H1 (cell line): ENCODE measurements at regions not wholly inside any gene's neighbourhood (a gene's known extent, or its start where the extent isn't known, plus 50 kb on each side); places are given as distances from the start of the nearest gene placed in this dataset.

Experiments used
- CTCF ChIA-PET: fragments of 300-600 bp; sonication (Branson Sonifier 250); formaldehyde crosslinking; loops from one replicate; lab custom pipeline; 2021; ENCODE audit not compliant: partially characterized antibody; lab: Charles Lee
- POLR2A ChIA-PET: fragments of 300-600 bp; sonication (Branson Sonifier 250); formaldehyde crosslinking; loops from one replicate; lab custom pipeline; 2021; ENCODE audit warnings: inconsistent platforms; ENCODE audit not compliant: partially characterized antibody; lab: Charles Lee
- DNase-seq, 2 experiments: peaks; one replicate each; pipeline versions ENCODE4 v3.0.0 to v3.0.0-alpha.2; 2010 to 2022; ENCODE audit warnings: low spot score in 2 of 2, low read depth in 1 of 2, mixed read lengths in 1 of 2
- FAIRE-seq: peaks from 2 replicates; lab custom pipeline; 2011; peaks lifted over from hg19 to GRCh38; lab: Jason Lieb, UNC
- H2AFZ ChIP-seq: 2 replicates; pipeline ENCODE4 v1.8.1; 2012; ENCODE audit warnings: low read length, inconsistent platforms
- H2AK5ac ChIP-seq: 2 replicates; pipeline ENCODE4 v1.6.1; 2013; ENCODE audit warnings: low read depth, low read length
- H2BK120ac ChIP-seq: replicated peaks from 2 replicates; pipeline ENCODE3; 2013; ENCODE audit warnings: low read depth, low read length, inconsistent platforms
- H2BK12ac ChIP-seq: 2 replicates; pipeline ENCODE4 v1.6.1; 2013; ENCODE audit warnings: low read depth, low read length
- H2BK15ac ChIP-seq: 2 replicates; pipeline ENCODE4 v1.6.1; 2013; ENCODE audit warnings: low read length
- H2BK20ac ChIP-seq: 2 replicates; pipeline ENCODE4 v1.6.1; 2013; ENCODE audit warnings: low read length
- H2BK5ac ChIP-seq: 2 replicates; pipeline ENCODE4 v1.6.1; 2013; ENCODE audit warnings: low read depth, low read length
- H3K14ac ChIP-seq: 2 replicates; pipeline ENCODE4 v1.6.1; 2013; ENCODE audit warnings: inconsistent platforms; ENCODE audit not compliant: insufficient read length
- H3K18ac ChIP-seq: 2 replicates; pipeline ENCODE4 v1.6.1; 2013; ENCODE audit warnings: low read length; ENCODE audit errors: extremely low read depth
- H3K23ac ChIP-seq: 2 replicates; pipeline ENCODE4 v1.6.1; 2013; ENCODE audit warnings: inconsistent platforms; ENCODE audit not compliant: insufficient read length
- H3K23me2 ChIP-seq: 2 replicates; pipeline ENCODE4 v1.6.1; 2013; ENCODE audit warnings: low read depth, low read length
- H3K27ac ChIP-seq: 2 replicates; pipeline ENCODE4 v1.6.1; 2011; ENCODE audit warnings: low read depth, low read length, inconsistent platforms
- H3K27me3 ChIP-seq, 4 experiments: replicated peaks in 1 of 4; 1 replicate in 1 of 4; 2 replicates in 3 of 4; pipeline versions ENCODE4 v1.6.1 to v1.8.1; 2011 to 2013; ENCODE audit warnings: low read length in 3 of 4, mild to moderate bottlenecking in 3 of 4, inconsistent platforms in 2 of 4, mixed read lengths in 2 of 4, moderate library complexity in 1 of 4; ENCODE audit not compliant: control insufficient read depth in 3 of 4, insufficient read depth in 3 of 4; ENCODE audit errors: extremely low read depth in 1 of 4
- H3K36me3 ChIP-seq, 4 experiments: 2 replicates each; pipeline versions ENCODE4 v1.6.1 to v1.8.1; 2011 to 2013; ENCODE audit warnings: mild to moderate bottlenecking in 4 of 4, low read length in 3 of 4, moderate library complexity in 2 of 4, control low read depth in 1 of 4, inconsistent platforms in 1 of 4; ENCODE audit not compliant: insufficient read depth in 4 of 4, control insufficient read depth in 2 of 4
- H3K4ac ChIP-seq: replicated peaks from 2 replicates; pipeline ENCODE3; 2013; ENCODE audit warnings: low read length, low read depth, mixed read lengths, inconsistent platforms; ENCODE audit not compliant: insufficient read length
- H3K4me1 ChIP-seq, 4 experiments: replicated peaks in 1 of 4; 1 replicate in 1 of 4; 2 replicates in 3 of 4; pipeline versions ENCODE4 v1.6.1 to v1.8.1; 2011 to 2013; ENCODE audit warnings: low read length in 3 of 4, inconsistent platforms in 2 of 4, mixed read lengths in 1 of 4; ENCODE audit not compliant: insufficient read depth in 4 of 4, control insufficient read depth in 3 of 4
- H3K4me2 ChIP-seq, 2 experiments: 2 replicates each; pipeline versions ENCODE4 v1.6.1 to v1.8.1; 2011 to 2013; ENCODE audit warnings: low read depth in 2 of 2, low read length in 2 of 2, control low read depth in 1 of 2, inconsistent platforms in 1 of 2, mild to moderate bottlenecking in 1 of 2; ENCODE audit not compliant: insufficient read depth in 1 of 2
- H3K4me3 ChIP-seq, 4 experiments: fragments of 200-600, 300-600 bp in 1 of 4; sonication (generic), shearing (Covaris generic), sonication (Bioruptor Twin) in 1 of 4; 2 replicates each; pipeline versions ENCODE4 v1.5.1 to v1.8.1; 2011 to 2016; ENCODE audit warnings: low read length in 4 of 4, low read depth in 3 of 4, control low read depth in 2 of 4, inconsistent platforms in 2 of 4, mild to moderate bottlenecking in 2 of 4, mixed read lengths in 1 of 4, moderate library complexity in 1 of 4; ENCODE audit not compliant: insufficient read depth in 2 of 4; ENCODE audit errors: extremely low read depth in 1 of 4
- H3K56ac ChIP-seq: replicated peaks from 2 replicates; pipeline ENCODE3; 2013; ENCODE audit warnings: low read depth, mild to moderate bottlenecking, mixed read lengths, low read length, inconsistent platforms; ENCODE audit not compliant: insufficient read length
- H3K79me1 ChIP-seq: 2 replicates; pipeline ENCODE4 v1.6.1; 2013; ENCODE audit warnings: low read depth, low read length, control low read depth
- H3K79me2 ChIP-seq, 2 experiments: 2 replicates each; pipeline versions ENCODE4 v1.6.1 to v1.8.1; 2012 to 2013; ENCODE audit warnings: low read length in 2 of 2, mild to moderate bottlenecking in 2 of 2, inconsistent platforms in 1 of 2; ENCODE audit not compliant: insufficient read depth in 2 of 2, control insufficient read depth in 1 of 2
- H3K9ac ChIP-seq, 4 experiments: replicated peaks in 1 of 4; 1 replicate in 1 of 4; 2 replicates in 3 of 4; pipeline versions ENCODE4 v1.6.1 to v1.8.1; 2011 to 2013; ENCODE audit warnings: low read depth in 3 of 4, low read length in 3 of 4, control low read depth in 2 of 4, mild to moderate bottlenecking in 2 of 4, moderate library complexity in 2 of 4, inconsistent platforms in 1 of 4; ENCODE audit errors: extremely low read depth in 1 of 4
- H3K9me3 ChIP-seq, 2 experiments: 2 replicates each; pipeline versions ENCODE4 v1.6.1 to v1.8.1; 2012 to 2013; ENCODE audit warnings: mild to moderate bottlenecking in 2 of 2, moderate library complexity in 2 of 2, control low read depth in 1 of 2, inconsistent platforms in 1 of 2, low read depth in 1 of 2, low read length in 1 of 2, mixed read lengths in 1 of 2; ENCODE audit not compliant: insufficient read depth in 2 of 2
- H4K20me1 ChIP-seq, 2 experiments: replicated peaks in 1 of 2; 2 replicates each; pipeline versions ENCODE3 to v1.8.1; 2011 to 2013; ENCODE audit warnings: inconsistent platforms in 2 of 2, low read length in 2 of 2, mild to moderate bottlenecking in 1 of 2; ENCODE audit not compliant: insufficient read depth in 2 of 2, control insufficient read depth in 1 of 2
- H4K5ac ChIP-seq: 2 replicates; pipeline ENCODE4 v1.6.1; 2013; ENCODE audit warnings: low read length, low read depth, mixed read lengths, inconsistent platforms; ENCODE audit not compliant: insufficient read length
- H4K8ac ChIP-seq: 2 replicates; pipeline ENCODE4 v1.8.0; 2013; ENCODE audit warnings: mild to moderate bottlenecking, moderate library complexity, low read length, inconsistent platforms; ENCODE audit not compliant: insufficient read depth; ENCODE audit errors: extremely low read depth
- H4K91ac ChIP-seq: replicated peaks from 2 replicates; pipeline ENCODE3; 2013; ENCODE audit warnings: low read length, mixed read lengths, inconsistent platforms; ENCODE audit not compliant: insufficient read length
- CHD2 ChIP-seq: IDR thresholded peaks from 2 replicates; pipeline ENCODE4 v1.6.1; 2012; ENCODE audit warnings: low read length, improper control_type of control experiment
- PHF8 ChIP-seq: fragments of 200-600 bp; sonication (generic); conservative IDR thresholded peaks from 2 replicates; pipeline ENCODE4 v1.7.1; 2012; ENCODE audit warnings: low read depth, mild to moderate bottlenecking, inconsistent platforms, low read length, moderate library complexity
- RXRA ChIP-seq: IDR thresholded peaks from 2 replicates; pipeline ENCODE4 v1.6.1; 2011; ENCODE audit warnings: low read depth, mild to moderate bottlenecking, low read length, moderate library complexity; ENCODE audit not compliant: insufficient read depth
- SUZ12 ChIP-seq: fragments of 200-600 bp; sonication (generic); IDR thresholded peaks from 2 replicates; pipeline ENCODE4 v1.6.1; 2012; ENCODE audit warnings: mild to moderate bottlenecking, inconsistent platforms, low read length, moderate library complexity, mixed read lengths
- WGBS, 2 experiments: shearing (Covaris generic) in 1 of 2; methylation state at CpG; one replicate each; pipeline versions ENCODE4 v1.1.6 to v1.1.7; 2013 to 2015; ENCODE audit warnings: low lambda C conversion rate in 2 of 2, mixed read lengths in 2 of 2, inconsistent platforms in 1 of 2, low coverage in 1 of 2, missing lambda C conversion rate in 1 of 2; ENCODE audit not compliant: insufficient replicate concordance in 2 of 2, insufficient coverage in 1 of 2, insufficient read length in 1 of 2; ENCODE audit errors: extremely low coverage in 1 of 2, missing lambda C conversion rate in 1 of 2; 5-methylcytosine and 5-hydroxymethylcytosine counted together

DNA sequence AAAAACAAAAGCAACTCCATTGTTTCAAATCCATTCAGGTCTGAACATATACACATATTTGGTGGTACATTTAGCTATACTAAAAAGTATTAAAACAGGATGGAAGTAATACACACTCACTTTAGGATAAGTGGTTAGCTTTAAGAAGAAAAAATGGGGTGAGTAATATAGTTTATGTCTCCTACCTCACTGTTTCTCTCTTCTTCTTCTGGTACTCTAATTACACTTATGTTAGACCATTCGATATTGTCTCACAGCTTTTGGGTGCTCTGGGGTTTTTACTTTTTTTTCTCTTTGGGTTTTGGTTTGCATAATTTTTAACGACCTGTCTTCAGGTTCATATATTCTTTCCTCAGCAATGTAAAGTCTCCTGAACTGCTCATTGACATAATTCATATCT is 75.4 kb upstream of the AKAP13 start:
- FAIRE-seq (no peak), DNase-seq (no peak)
- no peak overlapping the region for H3K18ac ChIP-seq
- H3K56ac ChIP-seq = no peak overlapping the region
- no peak overlapping the region for H2BK12ac ChIP-seq
- no peak overlapping the region for H2BK15ac ChIP-seq
- WGBS, 2 experiments = 92% methylated on average over 2 of the region's 2 CpGs; no CpG with 5 or more reads in 1 of the 2 experiments
- H3K4me1 ChIP-seq = no peaks in the 10 kb centered on the region
- no peaks in the 10 kb centered on the region for H3K9me3 ChIP-seq
- H2BK20ac ChIP-seq = no peak overlapping the region
- no peak overlapping the region for H3K4ac ChIP-seq
- H4K20me1 ChIP-seq = no peaks in the 10 kb centered on the region
- H4K8ac ChIP-seq = no peak overlapping the region
- H4K5ac ChIP-seq = no peak overlapping the region
- H3K79me1 ChIP-seq = no peaks in the 10 kb centered on the region
- TF ChIP-seq CHD2 = no peak
- no peak for TF ChIP-seq PHF8
- no peak for TF ChIP-seq RXRA
- no peak for TF ChIP-seq SUZ12
- no peak overlapping the region for H3K14ac ChIP-seq
- no peak overlapping the region for H3K23ac ChIP-seq
- H4K91ac ChIP-seq = no peak overlapping the region
- no peak overlapping the region for H3K9ac ChIP-seq
- H3K23me2 ChIP-seq = no peaks in the 10 kb centered on the region
- H3K27ac ChIP-seq = no peak overlapping the region
- H3K27me3 ChIP-seq = no peaks in the 10 kb centered on the region; a peak in 1 of 7 replicates
- no peaks in the 10 kb centered on the region for H3K79me2 ChIP-seq
- no peak overlapping the region for H2BK120ac ChIP-seq
- POLR2A ChIA-PET = no interaction called here
- H3K4me2 ChIP-seq = no peak overlapping the region
- CTCF ChIA-PET = interaction anchor here (0.7 kb wide), 1 partner anchor 8 kb away, joined by 4 read pairs; no protein-coding TSS in a partner anchor
- H2AK5ac ChIP-seq = no peak overlapping the region
- no peak overlapping the region for H2BK5ac ChIP-seq
- H2AFZ ChIP-seq = no peak overlapping the region
- no peak overlapping the region for H3K4me3 ChIP-seq
- H3K36me3 ChIP-seq = no peaks in the 10 kb centered on the region
